NCI-H2227 (cell line): ENCODE measurements at regions not wholly inside any gene's neighbourhood (a gene's known extent, or its start where the extent isn't known, plus 50 kb on each side); places are given as distances from the start of the nearest gene placed in this dataset.
"Not testable (repeated sequence)": the region's sequence is repeated elsewhere in the genome, so short reads cannot be mapped to it uniquely, and the experiment has no call there.

Source experiments
- DNase-seq: peaks from one replicate; lab custom pipeline; 2025; ENCODE audit not compliant: unreplicated experiment; lab: John Stamatoyannopoulos, UW

GRCh38 chr13:73327579-73327978, 268.8 kb downstream of the KLF5 start:
- no peak for DNase-seq

- no peak for DNase-seq
These were observed 267.1 kb downstream of the KLF5 start for GRCh38 chr13:73325723-73326558.

- no peak for DNase-seq
These were observed 266.3 kb downstream of the KLF5 start for GRCh38 chr13:73324842-73325722.

GRCh38 chr13:73323615-73324014, 264.8 kb downstream of the KLF5 start:
- DNase-seq = no peak

- DNase-seq = no peak
These were observed 262.2 kb downstream of the KLF5 start for GRCh38 chr13:73321043-73321442.

DNA sequence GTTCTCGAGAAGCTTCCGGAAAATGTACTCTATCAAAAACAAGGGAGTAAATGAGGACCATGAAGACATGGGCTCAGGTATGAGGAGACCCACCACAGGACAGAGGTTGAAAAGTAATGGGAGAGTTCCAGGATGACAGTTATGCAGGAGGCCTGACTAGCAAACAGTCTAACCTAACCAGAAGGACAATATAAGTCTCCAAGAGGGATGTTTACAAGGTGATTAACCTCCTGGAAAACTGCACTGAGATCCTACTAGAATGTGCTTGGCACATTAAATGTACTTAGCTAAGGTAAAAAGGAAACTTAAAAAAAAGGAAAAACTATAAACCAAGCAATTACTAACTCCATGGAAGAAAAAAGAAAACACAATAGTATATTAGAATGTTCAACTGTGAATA, 258.3 kb downstream of the KLF5 start:
- no peak for DNase-seq

DNA sequence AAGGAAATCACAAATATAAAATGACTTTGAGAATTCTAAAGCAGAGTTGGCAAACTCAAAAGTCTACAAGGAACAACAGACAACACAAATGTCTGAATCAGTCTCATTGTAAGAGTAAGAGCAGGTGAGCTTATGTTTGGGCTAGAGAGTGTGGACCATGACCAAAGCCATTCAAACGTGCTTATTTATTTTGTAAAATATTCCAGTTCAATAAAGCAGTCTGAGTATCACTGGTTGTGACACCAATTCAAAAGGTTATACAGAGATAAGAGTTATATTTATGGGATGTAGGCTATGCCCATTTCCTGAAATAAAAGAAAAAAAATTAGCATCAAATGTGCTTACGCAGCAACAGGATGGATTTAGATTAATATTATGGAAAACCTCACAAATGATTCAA, 251.6 kb downstream of the KLF5 start:
- no peak for DNase-seq

DNA sequence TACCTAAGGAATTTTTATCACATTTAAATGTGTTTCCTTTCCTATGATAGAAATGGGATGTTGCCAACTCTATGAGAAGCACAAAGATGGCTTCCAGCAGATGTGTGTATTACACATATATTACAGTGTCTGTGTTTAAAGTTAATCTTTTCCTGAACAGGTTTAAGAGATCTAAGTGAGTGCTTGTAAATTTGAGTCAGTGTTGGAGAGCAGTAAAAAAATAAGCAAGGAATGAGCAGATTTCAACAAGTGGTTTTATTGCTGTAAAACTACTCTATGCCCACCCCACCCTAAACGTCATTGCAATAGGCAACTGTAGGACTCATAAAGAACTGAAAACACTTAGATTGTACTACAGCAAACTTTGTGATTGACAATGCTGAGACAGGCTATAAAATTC, 248.7 kb downstream of the KLF5 start:
- no peak for DNase-seq

- no peak for DNase-seq
These were observed 247.9 kb downstream of the KLF5 start for GRCh38 chr13:73306688-73307087.

GRCh38 chr13:73304442-73304841, 245.6 kb downstream of the KLF5 start:
- DNase-seq = no peak

GRCh38 chr13:73303851-73304250, 245.0 kb downstream of the KLF5 start:
- no peak for DNase-seq

GRCh38 chr13:73301622-73302021, 242.8 kb downstream of the KLF5 start:
- DNase-seq = not testable (repeated sequence)

DNA sequence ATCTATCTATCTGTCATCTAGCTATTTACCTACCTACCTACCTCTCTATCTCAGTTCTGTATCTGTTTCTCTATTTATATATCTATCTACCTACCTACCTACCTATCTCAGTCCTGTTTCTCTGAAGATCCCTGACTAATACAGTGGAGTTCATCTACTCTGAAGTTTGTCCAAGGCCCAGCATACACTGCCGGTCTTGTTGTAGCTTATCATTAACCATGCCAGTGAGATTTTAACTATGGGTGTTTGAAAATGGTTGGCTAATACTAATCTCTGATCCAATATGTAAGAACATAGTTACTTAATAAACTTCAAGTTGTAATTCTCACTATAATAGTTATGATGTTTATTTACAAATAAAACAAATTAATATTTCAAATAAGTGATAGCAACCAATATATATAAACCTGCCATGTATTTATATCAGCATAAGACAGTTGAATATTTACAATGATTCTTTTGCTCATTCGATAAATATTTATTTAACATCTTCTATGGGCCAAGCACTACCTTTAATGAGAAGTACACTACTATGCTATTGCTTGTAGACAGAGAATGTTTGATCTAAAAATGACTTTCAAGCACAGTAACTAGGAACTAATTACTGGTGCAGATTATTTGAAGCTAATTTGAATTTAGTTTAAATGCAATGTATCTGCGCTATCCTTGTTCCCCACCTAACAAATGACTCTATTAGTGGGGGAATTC, 242.1 kb downstream of the KLF5 start:
- no peak for DNase-seq

DNA sequence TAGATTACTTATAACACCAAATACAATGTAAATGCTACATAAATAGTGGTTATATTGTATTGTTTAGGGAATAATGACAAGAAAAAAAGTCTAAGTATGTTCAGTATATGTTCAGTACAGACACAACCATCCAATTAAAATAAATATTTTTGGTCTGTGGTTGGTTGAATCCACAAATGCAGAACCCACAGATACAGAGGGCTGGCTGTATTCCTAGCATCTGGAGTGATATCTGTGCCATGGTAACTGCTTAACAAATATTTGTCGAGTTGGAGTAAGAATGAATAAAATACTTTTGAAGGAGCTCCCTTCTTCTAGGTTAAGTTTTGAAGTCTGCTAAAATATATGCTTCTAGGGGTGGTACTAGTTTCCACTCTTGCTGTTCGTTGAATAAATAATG, 241.0 kb downstream of the KLF5 start:
- DNase-seq = no peak

DNA sequence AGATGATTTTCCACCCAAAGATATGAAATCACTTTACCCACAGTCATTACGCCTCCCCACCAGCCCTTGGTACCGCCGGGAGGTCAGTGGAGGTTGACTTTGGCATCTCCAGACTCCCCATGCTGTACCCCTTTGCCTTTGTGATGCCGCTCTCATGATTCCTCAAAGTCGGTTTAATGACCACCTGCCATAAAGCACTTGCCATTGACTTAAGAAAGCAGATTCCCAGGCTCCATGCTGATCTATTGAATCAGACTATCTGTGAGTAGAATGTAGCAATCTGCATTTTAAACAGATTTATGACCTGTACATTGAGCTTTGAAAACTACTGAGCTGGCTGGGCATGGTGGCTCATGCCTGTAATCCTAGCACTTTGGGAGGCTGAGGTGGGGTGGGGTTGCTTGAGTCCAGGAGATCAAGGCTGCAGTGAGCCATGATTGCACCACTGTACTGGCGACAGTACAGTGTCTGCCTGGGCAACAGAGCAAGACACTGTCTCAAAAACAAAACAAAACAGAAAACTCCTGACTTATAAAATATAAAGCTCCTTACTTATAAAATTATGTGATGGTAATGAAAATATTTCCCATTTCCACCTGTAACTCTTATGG, 235.2 kb downstream of the KLF5 start:
- no peak for DNase-seq

DNA sequence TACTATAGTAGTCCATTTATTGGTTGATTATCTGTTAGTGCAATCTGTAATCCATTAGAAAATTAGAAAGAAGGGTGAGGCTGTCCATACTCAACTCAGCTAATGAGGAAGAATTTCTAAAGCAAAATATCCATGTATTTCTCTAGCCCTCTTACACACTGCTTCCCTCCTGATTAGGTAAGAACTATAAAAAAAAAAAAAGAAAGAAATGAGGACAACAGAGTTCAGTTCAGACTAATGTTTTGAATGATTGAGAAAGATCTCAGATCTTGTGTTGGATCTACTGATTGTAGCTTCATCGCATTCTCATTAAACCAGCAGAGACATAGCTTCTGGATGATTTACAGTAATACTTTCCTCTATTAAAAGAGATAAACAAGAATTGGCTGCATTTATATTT, 233.3 kb downstream of the KLF5 start:
- DNase-seq = no peak

DNA sequence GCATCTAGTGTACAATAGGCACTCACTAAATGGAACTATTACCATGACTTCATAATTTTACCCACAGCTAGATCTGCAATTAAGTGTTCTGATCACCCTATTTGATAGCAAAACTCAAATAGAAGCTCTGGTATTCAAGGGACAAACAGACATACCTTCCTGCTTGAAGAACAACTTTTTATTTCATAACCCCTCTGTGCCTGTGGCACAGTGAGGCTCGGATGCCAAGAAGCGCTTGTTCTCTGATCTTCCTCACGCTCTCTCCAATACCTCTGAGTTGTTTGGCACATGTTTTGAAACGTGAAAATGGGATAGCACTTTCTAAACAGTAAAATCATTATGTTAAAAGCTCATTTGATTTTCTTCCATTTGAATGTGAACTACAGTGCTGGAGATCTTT, 232.0 kb downstream of the KLF5 start:
- no peak for DNase-seq

DNA sequence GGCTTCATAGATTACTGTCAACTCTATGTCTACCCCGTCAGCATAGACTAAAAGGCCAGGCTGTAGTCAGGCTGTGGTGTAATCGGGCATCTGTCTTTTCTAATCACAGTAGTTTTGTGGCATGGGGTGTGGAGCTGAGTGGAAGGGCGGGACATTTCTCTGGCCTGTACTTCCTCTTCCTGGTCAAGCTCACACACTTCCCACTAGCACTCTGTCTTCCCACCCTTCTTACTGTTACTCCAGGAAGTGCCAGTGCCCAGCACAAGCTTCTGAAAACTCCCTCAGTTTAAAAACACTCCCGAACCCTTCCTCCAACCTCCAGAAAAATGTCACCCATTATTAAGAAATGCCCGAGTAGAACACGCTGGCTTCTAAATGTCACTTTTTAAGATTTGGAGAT, 229.8 kb downstream of the KLF5 start:
- DNase-seq = no peak

- no peak for DNase-seq
These were observed 229.0 kb downstream of the KLF5 start for GRCh38 chr13:73287831-73288230.

DNA sequence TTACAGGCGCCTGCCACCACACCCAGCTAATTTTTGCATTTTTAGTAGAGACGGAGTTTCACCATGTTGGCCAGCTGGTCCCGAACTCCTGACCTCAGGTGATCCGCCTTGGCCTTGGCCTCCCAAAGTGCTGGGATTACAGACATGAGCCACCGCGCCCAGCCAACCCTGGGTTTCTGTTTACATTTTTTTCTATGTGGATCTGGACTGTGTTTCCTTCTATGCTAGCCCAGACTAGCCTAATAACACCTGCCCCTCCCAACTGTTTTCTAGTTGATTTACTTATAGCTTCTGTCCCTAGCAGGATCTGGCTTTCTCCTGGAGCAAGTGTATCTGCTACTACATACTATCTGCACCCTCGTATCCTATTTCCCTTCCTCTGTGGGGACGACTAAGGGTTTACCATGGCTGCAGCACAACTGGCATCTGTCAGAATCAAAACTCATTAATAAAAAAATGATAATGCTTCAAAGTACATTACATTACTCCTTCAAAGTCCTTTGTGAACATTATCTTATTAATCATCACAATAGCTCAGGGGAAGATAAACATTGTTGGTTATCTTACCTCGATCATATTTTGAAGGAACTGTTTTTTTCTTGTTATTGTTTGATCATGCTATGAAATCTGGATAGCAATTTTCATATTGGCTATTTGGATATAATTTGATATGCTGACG, 228.3 kb downstream of the KLF5 start:
- no peak for DNase-seq

DNA sequence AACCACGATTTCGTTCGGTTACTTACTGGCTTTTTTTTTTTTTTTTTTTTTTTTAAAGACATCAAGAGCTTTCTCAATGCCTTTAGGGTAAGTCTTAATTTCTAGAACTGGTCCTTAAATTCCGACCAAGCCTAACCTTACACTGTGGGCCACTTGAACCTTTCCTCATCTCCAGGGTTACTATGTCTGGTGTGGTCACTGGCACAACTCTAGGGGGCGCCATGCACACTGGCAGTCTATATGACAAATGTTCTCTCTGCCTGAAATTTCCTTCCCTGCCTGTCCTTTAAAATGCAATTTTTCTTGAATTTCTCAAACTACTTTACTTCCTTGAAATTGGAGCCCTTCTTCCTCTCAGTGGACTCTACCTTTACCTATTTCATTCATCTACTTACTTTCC, 227.4 kb downstream of the KLF5 start:
- no peak for DNase-seq
